ENCODE measurements at regions not wholly inside any gene's neighbourhood (a gene's known extent, or its start where the extent isn't known, plus 50 kb on each side); places are given as distances from the start of the nearest gene placed in this dataset.

GRCh38 chr20:51284176-51284575 is 258.3 kb downstream of the NFATC2 start:
- H2AFZ ChIP-seq (ENCODE audit: low read length) = no peak overlapping the region
- no peak overlapping the region for H3K27ac ChIP-seq (ENCODE audit: low read length)
- H3K36me3 ChIP-seq (ENCODE audit: low read depth, low read length) = no peaks in the 10 kb centered on the region
- ATAC-seq = no peak; the same call in 1 of the 2 replicates
- no peaks in the 10 kb centered on the region for H3K9me2 ChIP-seq (replicated peaks; ENCODE audit: low read length)
- peak; percentile 44 for DNase-seq
- CTCF ChIA-PET = interaction anchor here (0.6 kb wide), 1 partner anchor 297 kb away, joined by 3 read pairs; no protein-coding TSS in a partner anchor
- H3K9me3 ChIP-seq (ENCODE audit: low read length) = no peaks in the 10 kb centered on the region
- H3K4me3 ChIP-seq (ENCODE audit: low read length) = no peak overlapping the region
- intact Hi-C loops (cut with micrococcal nuclease) = no loop called here
- peaks cover 5% of the 10 kb centered on the region; the same call in 1 of the 2 replicates for H3K27me3 ChIP-seq (ENCODE audit: low read length)
- POLR2A ChIA-PET (ENCODE audit: unreplicated experiment) = no interaction called here
- 0 out of 2 replicates have a peak, but pooled peaks cover 5% of the 10 kb centered on the region for H3K4me1 ChIP-seq (ENCODE audit: insufficient read depth, low read length)
- no peak for TF ChIP-seq EZH2phosphoT487 (IDR thresholded peaks at IDR 0.05; ENCODE audit: borderline replicate concordance, low read length)
- TF ChIP-seq EZH2 (IDR thresholded peaks at IDR 0.05; ENCODE audit: low read length, unreplicated experiment) = no peak
- BruUV-seq (replicated peaks) = no TSS peak
- H3K79me2 ChIP-seq (ENCODE audit: low read length) = no peaks in the 10 kb centered on the region
- H3F3A ChIP-seq (ENCODE audit: low read length, unreplicated experiment) = no peaks in the 10 kb centered on the region
- no peaks in the 10 kb centered on the region for H4K20me1 ChIP-seq (ENCODE audit: low read length)
- H3K4me2 ChIP-seq (ENCODE audit: low read length) = no peak overlapping the region
- H3K9ac ChIP-seq (ENCODE audit: low read length) = no peak overlapping the region

DNA sequence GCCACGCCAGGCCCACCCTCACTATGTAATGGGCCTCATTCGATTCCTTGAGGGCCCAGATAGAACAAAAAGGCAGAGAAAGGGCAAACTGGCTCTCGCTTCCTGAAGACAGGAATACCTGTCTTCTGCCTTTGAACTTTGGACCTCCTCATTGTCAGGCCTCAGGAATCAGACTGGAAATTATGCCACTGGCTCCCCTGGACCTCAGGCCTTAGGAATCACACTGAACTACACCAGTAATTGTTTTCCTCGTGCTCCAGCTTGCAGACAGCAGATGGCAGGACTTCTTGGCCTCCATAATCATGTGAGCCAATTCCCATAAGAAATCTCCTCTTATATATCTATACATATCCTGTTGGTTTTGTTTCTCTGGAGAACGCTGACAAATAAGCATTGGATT is 258.6 kb upstream of the KCNG1 start:
- POLR2A ChIA-PET (ENCODE audit: unreplicated experiment) = no interaction called here
- Histone ChIP-seq H3K27me3 (ENCODE audit: low read length) (peaks cover 15% of the 10 kb centered on the region), H3K9me3 (ENCODE audit: low read length) (no peaks in the 10 kb centered on the region), H3K36me3 (ENCODE audit: low read depth, low read length) (no peaks in the 10 kb centered on the region), H3K4me1 (ENCODE audit: insufficient read depth, low read length) (0 out of 2 replicates have a peak, but pooled peaks cover 5% of the 10 kb centered on the region), H3K9me2 (replicated peaks; ENCODE audit: low read length) (no peaks in the 10 kb centered on the region), H2AFZ (ENCODE audit: low read length) (no peak overlapping the region), H3K79me2 (ENCODE audit: low read length) (no peaks in the 10 kb centered on the region), H3K4me3 (ENCODE audit: low read length) (no peak overlapping the region), H3K4me2 (ENCODE audit: low read length) (no peak overlapping the region), H3K9ac (ENCODE audit: low read length) (no peak overlapping the region), H3F3A (ENCODE audit: low read length, unreplicated experiment) (no peaks in the 10 kb centered on the region), H4K20me1 (ENCODE audit: low read length) (no peaks in the 10 kb centered on the region), H3K27ac (ENCODE audit: low read length) (no peak overlapping the region)
- CTCF ChIA-PET = no interaction called here
- DNase-seq = no peak
- intact Hi-C loops (cut with micrococcal nuclease) = no loop called here
- BruUV-seq (replicated peaks) = no TSS peak
- no peak for ATAC-seq
- TF ChIP-seq EZH2 (IDR thresholded peaks at IDR 0.05; ENCODE audit: low read length, unreplicated experiment) (no peak), EZH2phosphoT487 (IDR thresholded peaks at IDR 0.05; ENCODE audit: borderline replicate concordance, low read length) (no peak)

DNA sequence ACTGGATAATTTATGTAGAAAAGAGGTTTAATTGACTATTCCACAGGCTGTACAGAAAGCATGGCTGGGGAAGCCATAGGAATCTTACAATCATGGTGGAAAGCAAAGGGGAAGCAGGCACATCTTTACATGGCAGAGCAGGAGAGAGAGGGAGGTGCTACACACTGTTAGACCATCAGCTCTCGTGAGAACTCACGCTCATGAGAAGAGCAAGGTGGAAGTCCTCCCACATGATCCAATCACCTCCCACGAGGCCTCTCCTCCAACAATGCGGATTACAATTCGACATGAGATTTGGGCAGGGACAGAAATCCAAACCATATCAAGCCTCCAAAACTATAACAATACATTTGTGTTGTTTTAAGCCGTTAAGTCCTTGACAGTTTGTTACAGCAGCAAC is 257.1 kb upstream of the KCNG1 start:
- no peak for TF ChIP-seq EZH2 (IDR thresholded peaks at IDR 0.05; ENCODE audit: low read length, unreplicated experiment)
- TF ChIP-seq CTCF (conservative IDR thresholded peaks at IDR 0.05; ENCODE audit: low read depth, low read length) = no peak
- no peak for TF ChIP-seq EZH2phosphoT487 (IDR thresholded peaks at IDR 0.05; ENCODE audit: borderline replicate concordance, low read length)
- H3K9me3 ChIP-seq (ENCODE audit: low read length) = no peaks in the 10 kb centered on the region
- ATAC-seq = no peak
- no peak overlapping the region for H3K4me3 ChIP-seq (ENCODE audit: low read length)
- no TSS peak for BruUV-seq (replicated peaks)
- H3K4me2 ChIP-seq (ENCODE audit: low read length) = no peak overlapping the region
- DNase-seq = no peak
- H3K27ac ChIP-seq (ENCODE audit: low read length) = no peak overlapping the region
- H3F3A ChIP-seq (ENCODE audit: low read length, unreplicated experiment) = no peaks in the 10 kb centered on the region
- H3K9me2 ChIP-seq (replicated peaks; ENCODE audit: low read length) = no peaks in the 10 kb centered on the region
- H3K27me3 ChIP-seq (ENCODE audit: low read length) = peaks cover 19% of the 10 kb centered on the region
- H4K20me1 ChIP-seq (ENCODE audit: low read length) = no peaks in the 10 kb centered on the region
- H3K9ac ChIP-seq (ENCODE audit: low read length) = no peak overlapping the region
- no peaks in the 10 kb centered on the region for H3K79me2 ChIP-seq (ENCODE audit: low read length)
- no peak overlapping the region for H2AFZ ChIP-seq (ENCODE audit: low read length)
- CTCF ChIA-PET = no interaction called here
- H3K36me3 ChIP-seq (ENCODE audit: low read depth, low read length) = no peaks in the 10 kb centered on the region
- POLR2A ChIA-PET (ENCODE audit: unreplicated experiment) = no interaction called here
- 0 out of 2 replicates have a peak, but pooled peaks cover 5% of the 10 kb centered on the region for H3K4me1 ChIP-seq (ENCODE audit: insufficient read depth, low read length)
- intact Hi-C loops (cut with micrococcal nuclease) = no loop called here

GRCh38 chr20:51277961-51278360 is 255.1 kb upstream of the KCNG1 start:
- ChIA-PET CTCF (no interaction called here), POLR2A (ENCODE audit: unreplicated experiment) (no interaction called here)
- Histone ChIP-seq H2AFZ (ENCODE audit: low read length) (no peak overlapping the region), H3K4me2 (ENCODE audit: low read length) (no peak overlapping the region), H3K9ac (ENCODE audit: low read length) (no peak overlapping the region), H3K9me2 (replicated peaks; ENCODE audit: low read length) (no peaks in the 10 kb centered on the region), H4K20me1 (ENCODE audit: low read length) (no peaks in the 10 kb centered on the region), H3K4me1 (ENCODE audit: insufficient read depth, low read length) (no peaks in the 10 kb centered on the region), H3F3A (ENCODE audit: low read length, unreplicated experiment) (no peaks in the 10 kb centered on the region), H3K36me3 (ENCODE audit: low read depth, low read length) (no peaks in the 10 kb centered on the region), H3K4me3 (ENCODE audit: low read length) (no peak overlapping the region), H3K27ac (ENCODE audit: low read length) (no peak overlapping the region), H3K79me2 (ENCODE audit: low read length) (no peaks in the 10 kb centered on the region), H3K27me3 (ENCODE audit: low read length) (peaks cover 19% of the 10 kb centered on the region), H3K9me3 (ENCODE audit: low read length) (no peaks in the 10 kb centered on the region)
- ATAC-seq = no peak
- intact Hi-C loops (cut with micrococcal nuclease) = no loop called here
- no peak for DNase-seq
- no TSS peak for BruUV-seq (replicated peaks)
- TF ChIP-seq CTCF (conservative IDR thresholded peaks at IDR 0.05; ENCODE audit: low read depth, low read length) (no peak), EZH2phosphoT487 (IDR thresholded peaks at IDR 0.05; ENCODE audit: borderline replicate concordance, low read length) (no peak), EZH2 (IDR thresholded peaks at IDR 0.05; ENCODE audit: low read length, unreplicated experiment) (no peak)

Data from PC-3 (cell line).